Mesenchymal stem cell (in vitro differentiated cells and primary cell): ENCODE measurements at regions not wholly inside any gene's neighbourhood (a gene's known extent, or its start where the extent isn't known, plus 50 kb on each side); places are given as distances from the start of the nearest gene placed in this dataset.
"Not testable (repeated sequence)": the region's sequence is repeated elsewhere in the genome, so short reads cannot be mapped to it uniquely, and the experiment has no call there.

Experiments used
- DNase-seq: peaks from one replicate; pipeline ENCODE4 v3.0.0-alpha.2; 2013
- H2AFZ ChIP-seq: one replicate; pipeline ENCODE4 v1.6.1; 2013; ENCODE audit warnings: low read depth, mild to moderate bottlenecking, control low read depth, inconsistent platforms, low read length, moderate library complexity
- H2AK5ac ChIP-seq: 2 replicates; pipeline ENCODE4 v1.6.1; 2013; ENCODE audit warnings: low read length, moderate library complexity, mild to moderate bottlenecking, inconsistent platforms; ENCODE audit not compliant: severe bottlenecking
- H2BK120ac ChIP-seq: one replicate; pipeline ENCODE4 v1.6.1; 2013; ENCODE audit warnings: low read depth, mild to moderate bottlenecking, inconsistent platforms, low read length, moderate library complexity
- H2BK12ac ChIP-seq, 2 experiments: one replicate each; pipeline ENCODE4 v1.6.1; 2013; ENCODE audit warnings: inconsistent platforms in 2 of 2, low read length in 2 of 2, mild to moderate bottlenecking in 2 of 2, moderate library complexity in 2 of 2, control low read depth in 1 of 2
- H2BK15ac ChIP-seq: one replicate; pipeline ENCODE4 v1.6.1; 2013; ENCODE audit warnings: mild to moderate bottlenecking, low read depth, inconsistent platforms; ENCODE audit not compliant: poor library complexity, severe bottlenecking
- H2BK5ac ChIP-seq: 2 replicates; pipeline ENCODE4 v1.6.1; 2013; ENCODE audit warnings: low read depth, mild to moderate bottlenecking, low read length, control low read depth, inconsistent platforms; ENCODE audit not compliant: poor library complexity, severe bottlenecking
- H3K14ac ChIP-seq, 2 experiments: one replicate each; pipeline ENCODE4 v1.6.1; 2013; ENCODE audit warnings: inconsistent platforms in 2 of 2, low read length in 2 of 2, control low read depth in 1 of 2, mild to moderate bottlenecking in 1 of 2, moderate library complexity in 1 of 2
- H3K18ac ChIP-seq, 2 experiments: one replicate each; pipeline ENCODE4 v1.6.1; 2013; ENCODE audit warnings: inconsistent platforms in 2 of 2, low read length in 2 of 2, control low read depth in 1 of 2, low read depth in 1 of 2, mild to moderate bottlenecking in 1 of 2
- H3K23ac ChIP-seq, 2 experiments: one replicate each; pipeline ENCODE4 v1.6.1; 2013; ENCODE audit warnings: inconsistent platforms in 2 of 2, low read length in 2 of 2, mild to moderate bottlenecking in 2 of 2, moderate library complexity in 2 of 2, control low read depth in 1 of 2
- H3K27ac ChIP-seq: 2 replicates; pipeline ENCODE4 v1.5.1; 2013; ENCODE audit warnings: mild to moderate bottlenecking, moderate library complexity, low read length, control low read depth, inconsistent platforms; ENCODE audit not compliant: poor library complexity, severe bottlenecking
- H3K27me3 ChIP-seq, 2 experiments: 2 replicates each; pipeline versions ENCODE4 v1.6.1 to v1.7.0; 2013; ENCODE audit warnings: low read length in 2 of 2, mild to moderate bottlenecking in 2 of 2, moderate library complexity in 2 of 2, control low read depth in 1 of 2, inconsistent platforms in 1 of 2; ENCODE audit not compliant: control insufficient read depth in 1 of 2, insufficient read depth in 1 of 2
- H3K36me3 ChIP-seq, 2 experiments: 2 replicates each; pipeline versions ENCODE4 v1.6.1 to v1.7.0; 2013; ENCODE audit warnings: low read length in 2 of 2, control low read depth in 1 of 2, inconsistent platforms in 1 of 2, low read depth in 1 of 2, mild to moderate bottlenecking in 1 of 2; ENCODE audit not compliant: insufficient read depth in 2 of 2, control insufficient read depth in 1 of 2
- H3K4ac ChIP-seq, 2 experiments: one replicate each; pipeline ENCODE4 v1.6.1; 2013; ENCODE audit warnings: inconsistent platforms in 2 of 2, low read length in 2 of 2, mild to moderate bottlenecking in 2 of 2, moderate library complexity in 2 of 2, control low read depth in 1 of 2, low read depth in 1 of 2
- H3K4me1 ChIP-seq: 2 replicates; pipeline ENCODE4 v1.6.1; 2013; ENCODE audit warnings: low read depth, low read length, control low read depth; ENCODE audit not compliant: control insufficient read depth, insufficient read depth
- H3K4me2 ChIP-seq: 2 replicates; pipeline ENCODE4 v1.6.1; 2013; ENCODE audit warnings: low read length, mild to moderate bottlenecking, inconsistent platforms; ENCODE audit not compliant: poor library complexity, severe bottlenecking
- H3K4me3 ChIP-seq, 2 experiments: 2 replicates each; pipeline versions ENCODE4 v1.5.1 to v1.7.0; 2013; ENCODE audit warnings: low read length in 2 of 2, mild to moderate bottlenecking in 2 of 2, control low read depth in 1 of 2, low read depth in 1 of 2; ENCODE audit not compliant: insufficient read depth in 1 of 2
- H3K79me1 ChIP-seq: replicated peaks from 2 replicates; pipeline ENCODE4 v1.6.1; 2013; ENCODE audit warnings: mild to moderate bottlenecking, control low read depth, low read length, inconsistent platforms; ENCODE audit not compliant: poor library complexity, severe bottlenecking
- H3K9ac ChIP-seq: 2 replicates; pipeline ENCODE4 v1.7.0; 2013; ENCODE audit warnings: mild to moderate bottlenecking, low read length, moderate library complexity
- H3K9me3 ChIP-seq: 2 replicates; pipeline ENCODE4 v1.7.0; 2013; ENCODE audit warnings: mild to moderate bottlenecking, low read length; ENCODE audit not compliant: control insufficient read depth
- H4K8ac ChIP-seq: one replicate; pipeline ENCODE4 v1.6.1; 2013; ENCODE audit warnings: inconsistent platforms, mild to moderate bottlenecking, low read length, moderate library complexity
- H4K91ac ChIP-seq: one replicate; pipeline ENCODE4 v1.6.1; 2013; ENCODE audit warnings: mild to moderate bottlenecking, low read length, inconsistent platforms
- WGBS: methylation state at CpG from one replicate; pipeline ENCODE4 v1.1.7; 2013; ENCODE audit warnings: mixed read lengths; 5-methylcytosine and 5-hydroxymethylcytosine counted together

- Histone ChIP-seq H4K91ac (no peak overlapping the region), H3K79me1 (no peaks in the 10 kb centered on the region), H3K9ac (no peak overlapping the region), H3K36me3 (no peaks in the 10 kb centered on the region), H3K4me2 (no peak overlapping the region), H2AFZ (no peak overlapping the region), H3K23ac (no peak overlapping the region), H2BK120ac (no peak overlapping the region), H3K4me3 (no peak overlapping the region), H3K14ac (no peak overlapping the region), H3K27ac (no peak overlapping the region), H4K8ac (no peak overlapping the region), H2BK15ac (no peak overlapping the region), H3K27me3 (no peaks in the 10 kb centered on the region), H2BK5ac (no peak overlapping the region), H3K18ac (no peak overlapping the region), H3K4me1 (no peaks in the 10 kb centered on the region), H3K9me3 (peaks cover 45% of the 10 kb centered on the region), H3K4ac (no peak overlapping the region), H2AK5ac (no peak overlapping the region), H2BK12ac (no peak overlapping the region)
- DNase-seq: no peak
- 49% methylated on average over 5 of the region's 5 CpGs for WGBS
Observed at GRCh38 chr19:23557381-23557780, 129.6 kb downstream of the ZNF675 start.

GRCh38 chr19:23554548-23554947 lies 132.5 kb downstream of the ZNF675 start:
- H2BK12ac ChIP-seq: no peak overlapping the region
- no peak overlapping the region for H3K9ac ChIP-seq
- H3K27me3 ChIP-seq: no peaks in the 10 kb centered on the region
- no peak overlapping the region for H3K4ac ChIP-seq
- H3K14ac ChIP-seq: no peak overlapping the region
- H3K27ac ChIP-seq: no peak overlapping the region
- no peak overlapping the region for H2BK120ac ChIP-seq
- H2BK5ac ChIP-seq: no peak overlapping the region
- no peak overlapping the region for H3K4me2 ChIP-seq
- H3K23ac ChIP-seq: no peak overlapping the region
- no peak overlapping the region for H2BK15ac ChIP-seq
- no peak for DNase-seq
- H2AK5ac ChIP-seq: no peak overlapping the region
- H3K18ac ChIP-seq: no peak overlapping the region
- H2AFZ ChIP-seq: no peak overlapping the region
- 97% methylated on average over 1 of the region's 1 CpG for WGBS
- no peaks in the 10 kb centered on the region for H3K36me3 ChIP-seq
- no peak overlapping the region for H4K8ac ChIP-seq
- H3K4me1 ChIP-seq: no peaks in the 10 kb centered on the region
- H4K91ac ChIP-seq: no peak overlapping the region
- H3K9me3 ChIP-seq: peaks cover 32% of the 10 kb centered on the region
- H3K4me3 ChIP-seq: no peak overlapping the region
- H3K79me1 ChIP-seq: no peaks in the 10 kb centered on the region

- not testable (repeated sequence) for H3K27me3 ChIP-seq, H3K36me3 ChIP-seq, H2AFZ ChIP-seq, H3K18ac ChIP-seq, H3K23ac ChIP-seq, H2BK5ac ChIP-seq, H3K27ac ChIP-seq, H2BK120ac ChIP-seq, H2BK12ac ChIP-seq, DNase-seq, H3K14ac ChIP-seq, H3K4me1 ChIP-seq, H2AK5ac ChIP-seq, H3K4me2 ChIP-seq, H3K9ac ChIP-seq, H4K91ac ChIP-seq, H2BK15ac ChIP-seq, H3K4ac ChIP-seq, H4K8ac ChIP-seq, H3K4me3 ChIP-seq, H3K79me1 ChIP-seq
- H3K9me3 ChIP-seq: peaks cover 30% of the 10 kb centered on the region
- WGBS: 65% methylated on average over 2 of the region's 2 CpGs
Observed at GRCh38 chr19:23550102-23550501, 136.9 kb downstream of the ZNF675 start.

- Histone ChIP-seq H2AK5ac (no peak overlapping the region), H3K27me3 (no peaks in the 10 kb centered on the region), H3K27ac (no peak overlapping the region), H4K8ac (no peak overlapping the region), H3K79me1 (no peaks in the 10 kb centered on the region), H3K4ac (no peak overlapping the region), H3K4me2 (no peak overlapping the region), H3K9ac (no peak overlapping the region), H3K18ac (no peak overlapping the region), H2AFZ (no peak overlapping the region), H3K14ac (no peak overlapping the region), H3K9me3 (peaks cover 42% of the 10 kb centered on the region), H2BK15ac (no peak overlapping the region), H3K23ac (no peak overlapping the region), H2BK12ac (no peak overlapping the region), H3K4me3 (no peak overlapping the region), H2BK5ac (no peak overlapping the region), H3K4me1 (no peaks in the 10 kb centered on the region), H3K36me3 (no peaks in the 10 kb centered on the region), H4K91ac (no peak overlapping the region), H2BK120ac (no peak overlapping the region)
- DNase-seq: no peak
- WGBS: 79% methylated on average over 11 of the region's 11 CpGs
Observed at GRCh38 chr19:23547816-23548430, 139.1 kb downstream of the ZNF675 start.
